Uterus (tissue), 3 donors: ENCODE measurements at regions not wholly inside any gene's neighbourhood (a gene's known extent, or its start where the extent isn't known, plus 50 kb on each side); places are given as distances from the start of the nearest gene placed in this dataset.

Experiments used
- DNase-seq, 2 donors: peaks; one replicate each; pipeline ENCODE4 v3.0.0-alpha.2; 2019 to 2020
- H3K27ac ChIP-seq, 2 donors: fragments of 200-600 bp; sonication (generic); 1 replicate in 1 of 2; 2 replicates in 1 of 2; pipeline ENCODE4 v1.5.1; 2016 to 2018
- H3K27me3 ChIP-seq, 2 donors: fragments of 200-600 bp; sonication (generic); one replicate each; pipeline ENCODE4 v1.5.1; 2018 to 2019; ENCODE audit warnings: control low read depth in 1 of 2
- H3K36me3 ChIP-seq, 2 donors: fragments of 200-600 bp; sonication (generic); one replicate each; pipeline ENCODE4 v1.5.1; 2019; ENCODE audit warnings: control low read depth in 1 of 2
- H3K4me1 ChIP-seq, 2 donors: fragments of 200-600 bp; sonication (generic); one replicate each; pipeline ENCODE4 v1.5.1; 2018 to 2019; ENCODE audit warnings: control low read depth in 1 of 2
- H3K4me3 ChIP-seq, 2 donors: fragments of 200-600 bp; sonication (generic); 1 replicate in 1 of 2; 2 replicates in 1 of 2; pipeline ENCODE4 v1.5.1; 2018 to 2019; ENCODE audit warnings: mild to moderate bottlenecking in 1 of 2
- H3K9me3 ChIP-seq, 2 donors: fragments of 200-600 bp; sonication (generic); one replicate each; pipeline ENCODE4 v1.5.1; 2019; ENCODE audit warnings: control low read depth in 1 of 2
- POLR2A ChIP-seq, 2 donors: fragments of 450-650 bp; IDR thresholded peaks; one replicate each; pipeline ENCODE4 v1.6.1; 2016; ENCODE audit warnings: antibody characterized with exemption in 2 of 2, mild to moderate bottlenecking in 1 of 2, moderate library complexity in 1 of 2
- intact Hi-C: fragments of 100-400 bp; cut with DNase I; formaldehyde crosslinking; loops from one replicate; pipeline ENCODE4 v1.15.1; 2023; ENCODE audit warnings: low total_unique reads
- TF ChIP-seq, protein P1 (sequence below), 4 experiments: fragments of 200-600 bp in 2 of 4; fragments of 450-650 bp in 2 of 4; sonication (generic) in 2 of 4; IDR thresholded peaks; one replicate each; pipeline ENCODE4 v1.5.1; 2016 to 2019; ENCODE audit warnings: antibody characterized with exemption in 4 of 4, mild to moderate bottlenecking in 2 of 4, moderate library complexity in 1 of 4
- donor health status: DM: yes; HTN: yes; CAD: no.

DNA sequence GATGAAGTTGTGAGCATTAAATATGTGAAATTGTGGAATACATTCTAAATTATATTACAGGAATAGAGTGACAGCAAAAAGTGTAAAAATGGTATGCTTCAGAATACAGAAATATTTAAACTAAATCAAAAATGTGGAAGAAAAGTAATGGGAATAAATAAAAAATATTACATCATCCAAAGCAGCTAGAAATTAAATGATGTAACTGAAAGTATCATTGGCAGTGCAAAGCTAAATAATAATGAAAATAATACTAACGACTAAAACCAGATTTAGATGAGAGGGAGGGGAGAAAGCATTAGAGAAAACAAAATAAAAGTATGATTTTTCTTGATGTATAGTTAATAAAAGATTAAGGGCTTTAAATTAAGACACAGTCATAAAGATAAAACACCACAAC, 1104.0 kb downstream of the EPHA7 start:
- no peak for DNase-seq
- H3K4me1 ChIP-seq = no peaks in the 10 kb centered on the region
- no peaks in the 10 kb centered on the region for H3K27me3 ChIP-seq
- no peak for TF ChIP-seq POLR2A (IDR thresholded peaks at IDR 0.05)
- TF ChIP-seq, protein P1, sequence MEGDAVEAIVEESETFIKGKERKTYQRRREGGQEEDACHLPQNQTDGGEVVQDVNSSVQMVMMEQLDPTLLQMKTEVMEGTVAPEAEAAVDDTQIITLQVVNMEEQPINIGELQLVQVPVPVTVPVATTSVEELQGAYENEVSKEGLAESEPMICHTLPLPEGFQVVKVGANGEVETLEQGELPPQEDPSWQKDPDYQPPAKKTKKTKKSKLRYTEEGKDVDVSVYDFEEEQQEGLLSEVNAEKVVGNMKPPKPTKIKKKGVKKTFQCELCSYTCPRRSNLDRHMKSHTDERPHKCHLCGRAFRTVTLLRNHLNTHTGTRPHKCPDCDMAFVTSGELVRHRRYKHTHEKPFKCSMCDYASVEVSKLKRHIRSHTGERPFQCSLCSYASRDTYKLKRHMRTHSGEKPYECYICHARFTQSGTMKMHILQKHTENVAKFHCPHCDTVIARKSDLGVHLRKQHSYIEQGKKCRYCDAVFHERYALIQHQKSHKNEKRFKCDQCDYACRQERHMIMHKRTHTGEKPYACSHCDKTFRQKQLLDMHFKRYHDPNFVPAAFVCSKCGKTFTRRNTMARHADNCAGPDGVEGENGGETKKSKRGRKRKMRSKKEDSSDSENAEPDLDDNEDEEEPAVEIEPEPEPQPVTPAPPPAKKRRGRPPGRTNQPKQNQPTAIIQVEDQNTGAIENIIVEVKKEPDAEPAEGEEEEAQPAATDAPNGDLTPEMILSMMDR (IDR thresholded peaks at IDR 0.05) = no peak
- no peak overlapping the region for H3K4me3 ChIP-seq
- no peak overlapping the region for H3K27ac ChIP-seq
- H3K9me3 ChIP-seq = no peaks in the 10 kb centered on the region
- no peaks in the 10 kb centered on the region for H3K36me3 ChIP-seq
- intact Hi-C loops = no loop called here

GRCh38 chr6:92297101-92297500, 1122.3 kb downstream of the EPHA7 start:
- Histone ChIP-seq H3K4me1 (no peaks in the 10 kb centered on the region), H3K36me3 (no peaks in the 10 kb centered on the region), H3K9me3 (no peaks in the 10 kb centered on the region), H3K27ac (no peak overlapping the region), H3K4me3 (no peak overlapping the region), H3K27me3 (no peaks in the 10 kb centered on the region)
- intact Hi-C loops = no loop called here
- TF ChIP-seq, protein P1 (IDR thresholded peaks at IDR 0.05) = no peak
- TF ChIP-seq POLR2A (IDR thresholded peaks at IDR 0.05) = no peak
- DNase-seq = no peak

DNA sequence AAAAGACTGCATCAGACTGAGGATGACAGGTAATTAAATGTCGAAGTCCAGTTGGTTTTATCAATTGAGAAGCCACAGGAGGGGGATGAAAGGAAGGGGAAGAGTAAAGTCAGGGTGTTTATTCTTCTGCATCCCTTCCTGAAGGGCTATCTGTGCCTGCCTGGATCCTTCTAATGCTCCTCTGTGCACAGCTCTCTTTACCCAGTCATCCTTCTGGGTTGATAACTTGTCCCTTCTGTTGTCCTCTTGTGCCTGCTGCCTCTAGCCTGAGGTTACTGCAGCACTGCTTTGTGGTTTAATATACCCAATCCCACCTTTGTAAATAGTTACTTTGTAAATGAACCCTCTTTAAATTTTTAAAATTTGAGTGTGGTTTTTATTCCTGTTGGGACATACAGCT, 1127.3 kb downstream of the EPHA7 start:
- Histone ChIP-seq H3K36me3 (no peaks in the 10 kb centered on the region), H3K27ac (no peak overlapping the region), H3K27me3 (no peaks in the 10 kb centered on the region), H3K4me1 (no peaks in the 10 kb centered on the region), H3K9me3 (no peaks in the 10 kb centered on the region), H3K4me3 (no peak overlapping the region)
- intact Hi-C loops = no loop called here
- DNase-seq = no peak
- TF ChIP-seq, protein P1 (IDR thresholded peaks at IDR 0.05) = no peak
- TF ChIP-seq POLR2A (IDR thresholded peaks at IDR 0.05) = no peak

DNA sequence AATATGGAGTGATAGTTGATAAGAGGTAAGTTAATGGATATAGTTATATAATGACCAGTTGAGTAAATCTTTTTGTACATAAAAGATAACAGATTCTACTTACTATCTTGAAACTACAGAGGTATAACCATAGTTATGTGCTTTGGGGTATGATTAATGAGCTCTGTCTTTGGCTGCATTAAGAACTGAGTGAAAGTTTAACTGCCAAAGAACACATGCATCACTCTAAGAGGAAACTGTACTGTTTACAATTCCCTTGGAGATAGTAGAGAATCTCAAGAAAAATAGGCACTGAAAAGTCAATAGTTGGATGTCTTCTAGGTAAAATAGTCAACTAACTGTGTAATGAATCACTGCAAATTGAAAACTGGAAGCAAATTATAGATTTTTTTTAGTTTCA, 1129.5 kb downstream of the EPHA7 start:
- Histone ChIP-seq H3K4me1 (no peaks in the 10 kb centered on the region), H3K36me3 (no peaks in the 10 kb centered on the region), H3K4me3 (no peak overlapping the region), H3K27me3 (no peaks in the 10 kb centered on the region), H3K27ac (no peak overlapping the region), H3K9me3 (no peaks in the 10 kb centered on the region)
- DNase-seq = no peak
- intact Hi-C loops = no loop called here
- TF ChIP-seq POLR2A (IDR thresholded peaks at IDR 0.05) = no peak
- TF ChIP-seq, protein P1 (IDR thresholded peaks at IDR 0.05) = no peak

- Histone ChIP-seq H3K4me1 (no peaks in the 10 kb centered on the region), H3K4me3 (no peak overlapping the region), H3K27me3 (no peaks in the 10 kb centered on the region), H3K9me3 (no peaks in the 10 kb centered on the region), H3K36me3 (no peaks in the 10 kb centered on the region), H3K27ac (no peak overlapping the region)
- DNase-seq = no peak
- intact Hi-C loops = no loop called here
- no peak for TF ChIP-seq POLR2A (IDR thresholded peaks at IDR 0.05)
- TF ChIP-seq, protein P1 (IDR thresholded peaks at IDR 0.05) = no peak
These were observed 1137.7 kb downstream of the EPHA7 start for GRCh38 chr6:92281571-92282076.
